Transverse colon (tissue), 4 donors: ENCODE measurements at regions not wholly inside any gene's neighbourhood (a gene's known extent, or its start where the extent isn't known, plus 50 kb on each side); places are given as distances from the start of the nearest gene placed in this dataset.

Experiments used
- CTCF ChIP-seq, 5 experiments: fragments of 200-600 bp in 3 of 5; fragments of 450-650 bp in 2 of 5; sonication (generic) in 3 of 5; IDR thresholded peaks; 1 replicate in 2 of 5; 2 replicates in 3 of 5; pipeline ENCODE4 v1.5.1; 2016 to 2017; ENCODE audit warnings: antibody characterized with exemption in 5 of 5, inconsistent platforms in 3 of 5, mild to moderate bottlenecking in 2 of 5, moderate library complexity in 1 of 5
- POLR2A ChIP-seq: fragments of 450-650 bp; IDR thresholded peaks from one replicate; pipeline ENCODE4 v1.6.1; 2016; ENCODE audit warnings: antibody characterized with exemption, mild to moderate bottlenecking, moderate library complexity
- POLR2AphosphoS5 ChIP-seq, 3 donors: sonication (generic); formaldehyde crosslinking; IDR thresholded peaks; one replicate each; pipeline ENCODE4 v1.6.1; 2016; ENCODE audit warnings: antibody characterized with exemption in 3 of 3

DNA sequence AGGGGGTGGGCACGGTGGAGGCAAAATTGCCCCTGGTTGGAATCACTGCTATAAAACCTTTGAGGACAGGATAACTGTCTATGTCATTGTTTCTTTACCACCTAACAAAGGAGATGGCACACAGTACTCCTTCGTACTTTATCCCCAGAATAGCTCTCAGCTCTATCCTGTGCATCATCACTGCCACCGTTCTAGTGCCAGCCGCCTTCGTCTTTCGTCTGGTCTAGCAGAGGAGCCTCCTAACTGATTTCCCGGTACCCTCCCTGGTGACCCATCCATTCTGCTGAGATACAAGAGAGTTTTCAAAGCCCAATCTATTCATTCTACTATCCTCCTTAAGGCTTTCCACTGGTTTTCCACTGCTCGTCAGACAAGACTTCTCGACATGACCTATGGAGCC, 67.9 kb upstream of the PRICKLE2 start:
- no peak for TF ChIP-seq CTCF (IDR thresholded peaks at IDR 0.05)
- TF ChIP-seq POLR2A: no peak
- TF ChIP-seq POLR2AphosphoS5 (IDR thresholded peaks at IDR 0.05): no peak
